ENCODE measurements at regions not wholly inside any gene's neighbourhood (a gene's known extent, or its start where the extent isn't known, plus 50 kb on each side); places are given as distances from the start of the nearest gene placed in this dataset.

GRCh38 chr7:25580141-25580540, 351.9 kb upstream of the NPVF start:
- Histone ChIP-seq H3K9me3 (ENCODE audit: low read depth, low read length) (no peaks in the 10 kb centered on the region), H3K27ac (no peak overlapping the region), H3K9ac (ENCODE audit: insufficient read length) (no peak overlapping the region), H3K36me3 (ENCODE audit: insufficient read depth, low read length) (no peaks in the 10 kb centered on the region), H3K4me3 (no peak overlapping the region)
- TF ChIP-seq FOXP2 (optimal IDR thresholded peaks at IDR 0.05; ENCODE audit: control extremely low read depth, extremely low read length, insufficient read depth) (no peak), POLR2AphosphoS5 (IDR thresholded peaks at IDR 0.05; ENCODE audit: borderline replicate concordance, low read depth, low read length) (no peak), EZH2 (IDR thresholded peaks at IDR 0.05) (no peak)
- DNase-seq (ENCODE audit: low read depth, low spot score) = no peak

GRCh38 chr7:25583621-25584020, 355.3 kb upstream of the NPVF start:
- Histone ChIP-seq H3K9me3 (ENCODE audit: low read depth, low read length) (no peaks in the 10 kb centered on the region), H3K4me3 (no peak overlapping the region), H3K9ac (ENCODE audit: insufficient read length) (no peak overlapping the region), H3K36me3 (ENCODE audit: insufficient read depth, low read length) (no peaks in the 10 kb centered on the region), H3K27ac (no peak overlapping the region)
- TF ChIP-seq POLR2AphosphoS5 (IDR thresholded peaks at IDR 0.05; ENCODE audit: borderline replicate concordance, low read depth, low read length) (no peak), FOXP2 (optimal IDR thresholded peaks at IDR 0.05; ENCODE audit: control extremely low read depth, extremely low read length, insufficient read depth) (no peak), EZH2 (IDR thresholded peaks at IDR 0.05) (no peak)
- no peak for DNase-seq (ENCODE audit: low read depth, low spot score)

GRCh38 chr7:25584112-25584938, 356.0 kb upstream of the NPVF start:
- no peak overlapping the region for H3K9ac ChIP-seq (ENCODE audit: insufficient read length)
- DNase-seq (ENCODE audit: low read depth, low spot score) = no peak
- H3K4me3 ChIP-seq = no peak overlapping the region
- H3K9me3 ChIP-seq (ENCODE audit: low read depth, low read length) = no peaks in the 10 kb centered on the region
- TF ChIP-seq POLR2AphosphoS5 (IDR thresholded peaks at IDR 0.05; ENCODE audit: borderline replicate concordance, low read depth, low read length) (no peak), EZH2 (IDR thresholded peaks at IDR 0.05) (no peak), FOXP2 (optimal IDR thresholded peaks at IDR 0.05; ENCODE audit: control extremely low read depth, extremely low read length, insufficient read depth) (no peak)
- no peaks in the 10 kb centered on the region for H3K36me3 ChIP-seq (ENCODE audit: insufficient read depth, low read length)
- no peak overlapping the region for H3K27ac ChIP-seq

GRCh38 chr7:25586513-25586912, 358.2 kb upstream of the NPVF start:
- H3K27ac ChIP-seq = no peak overlapping the region
- no peak for DNase-seq (ENCODE audit: low read depth, low spot score)
- no peak overlapping the region for H3K9ac ChIP-seq (ENCODE audit: insufficient read length)
- H3K36me3 ChIP-seq (ENCODE audit: insufficient read depth, low read length) = no peaks in the 10 kb centered on the region
- TF ChIP-seq EZH2 (IDR thresholded peaks at IDR 0.05) = no peak
- TF ChIP-seq FOXP2 (optimal IDR thresholded peaks at IDR 0.05; ENCODE audit: control extremely low read depth, extremely low read length, insufficient read depth) = no peak
- no peak for TF ChIP-seq POLR2AphosphoS5 (IDR thresholded peaks at IDR 0.05; ENCODE audit: borderline replicate concordance, low read depth, low read length)
- no peaks in the 10 kb centered on the region for H3K9me3 ChIP-seq (ENCODE audit: low read depth, low read length)
- H3K4me3 ChIP-seq = no peak overlapping the region

- no peak for DNase-seq (ENCODE audit: low read depth, low spot score)
- TF ChIP-seq EZH2 (IDR thresholded peaks at IDR 0.05) = no peak
- TF ChIP-seq FOXP2 (optimal IDR thresholded peaks at IDR 0.05; ENCODE audit: control extremely low read depth, extremely low read length, insufficient read depth) = no peak
- no peak for TF ChIP-seq POLR2AphosphoS5 (IDR thresholded peaks at IDR 0.05; ENCODE audit: borderline replicate concordance, low read depth, low read length)
- Histone ChIP-seq H3K36me3 (ENCODE audit: insufficient read depth, low read length) (no peaks in the 10 kb centered on the region), H3K9ac (ENCODE audit: insufficient read length) (no peak overlapping the region), H3K9me3 (ENCODE audit: low read depth, low read length) (no peaks in the 10 kb centered on the region), H3K27ac (no peak overlapping the region), H3K4me3 (no peak overlapping the region)
Observed at GRCh38 chr7:25594122-25594521, 365.8 kb upstream of the NPVF start.

- Histone ChIP-seq H3K4me3 (no peak overlapping the region), H3K36me3 (ENCODE audit: insufficient read depth, low read length) (no peaks in the 10 kb centered on the region)
- TF ChIP-seq POLR2AphosphoS5 (IDR thresholded peaks at IDR 0.05; ENCODE audit: borderline replicate concordance, low read depth, low read length) (no peak), FOXP2 (optimal IDR thresholded peaks at IDR 0.05; ENCODE audit: control extremely low read depth, extremely low read length, insufficient read depth) (no peak), EZH2 (IDR thresholded peaks at IDR 0.05) (no peak)
Observed at GRCh38 chr7:25594728-25595127, 366.4 kb upstream of the NPVF start.

GRCh38 chr7:25595996-25596395, 367.7 kb upstream of the NPVF start:
- Histone ChIP-seq H3K9ac (ENCODE audit: insufficient read length) (no peak overlapping the region), H3K4me3 (no peak overlapping the region), H3K36me3 (ENCODE audit: insufficient read depth, low read length) (no peaks in the 10 kb centered on the region), H3K27ac (no peak overlapping the region), H3K9me3 (ENCODE audit: low read depth, low read length) (no peaks in the 10 kb centered on the region)
- TF ChIP-seq POLR2AphosphoS5 (IDR thresholded peaks at IDR 0.05; ENCODE audit: borderline replicate concordance, low read depth, low read length) = no peak
- TF ChIP-seq FOXP2 (optimal IDR thresholded peaks at IDR 0.05; ENCODE audit: control extremely low read depth, extremely low read length, insufficient read depth) = no peak
- no peak for TF ChIP-seq EZH2 (IDR thresholded peaks at IDR 0.05)
- no peak for DNase-seq (ENCODE audit: low read depth, low spot score)

More at GRCh38 chr7:25594728-25595127, 366.4 kb upstream of the NPVF start:
- Histone ChIP-seq H3K9me3 (ENCODE audit: low read depth, low read length) (no peaks in the 10 kb centered on the region), H3K9ac (ENCODE audit: insufficient read length) (no peak overlapping the region), H3K27ac (no peak overlapping the region)
- DNase-seq (ENCODE audit: low read depth, low spot score) = no peak

GRCh38 chr7:25596443-25596842, 368.2 kb upstream of the NPVF start:
- H3K36me3 ChIP-seq (ENCODE audit: insufficient read depth, low read length) = no peaks in the 10 kb centered on the region
- no peak for DNase-seq (ENCODE audit: low read depth, low spot score)
- no peak for TF ChIP-seq FOXP2 (optimal IDR thresholded peaks at IDR 0.05; ENCODE audit: control extremely low read depth, extremely low read length, insufficient read depth)
- TF ChIP-seq POLR2AphosphoS5 (IDR thresholded peaks at IDR 0.05; ENCODE audit: borderline replicate concordance, low read depth, low read length) = no peak
- no peak for TF ChIP-seq EZH2 (IDR thresholded peaks at IDR 0.05)
- H3K4me3 ChIP-seq = no peak overlapping the region
- no peak overlapping the region for H3K27ac ChIP-seq
- H3K9me3 ChIP-seq (ENCODE audit: low read depth, low read length) = no peaks in the 10 kb centered on the region
- no peak overlapping the region for H3K9ac ChIP-seq (ENCODE audit: insufficient read length)

Measured in SK-N-MC (cell line).